ENCODE measurements at regions not wholly inside any gene's neighbourhood (a gene's known extent, or its start where the extent isn't known, plus 50 kb on each side); places are given as distances from the start of the nearest gene placed in this dataset.
"Not testable (repeated sequence)": the region's sequence is repeated elsewhere in the genome, so short reads cannot be mapped to it uniquely, and the experiment has no call there.

- Mint-ChIP-seq H3K36me3 (ENCODE audit: low read depth) (no peaks in the 10 kb centered on the region), H3K27ac (no peak overlapping the region), H3K4me1 (ENCODE audit: low read depth) (no peaks in the 10 kb centered on the region), H3K4me3 (no peak overlapping the region), H3K27me3 (ENCODE audit: insufficient read depth) (no peaks in the 10 kb centered on the region), H3K9me3 (peaks cover 32% of the 10 kb centered on the region)
- no peak for DNase-seq
- no peak for TF ChIP-seq CTCF (IDR thresholded peaks at IDR 0.05)
Observed at GRCh38 chr12:71312768-71313403, 126.7 kb upstream of the LGR5 start.

- not testable (repeated sequence) for H3K36me3 Mint-ChIP-seq (ENCODE audit: low read depth); DNase-seq; H3K4me3 Mint-ChIP-seq; H3K27me3 Mint-ChIP-seq (ENCODE audit: insufficient read depth); H3K4me1 Mint-ChIP-seq (ENCODE audit: low read depth); H3K27ac Mint-ChIP-seq
- H3K9me3 Mint-ChIP-seq: peaks cover 20% of the 10 kb centered on the region
Observed at GRCh38 chr12:71311611-71312010, 128.0 kb upstream of the LGR5 start.

GRCh38 chr12:71306808-71307207, 132.8 kb upstream of the LGR5 start:
- Mint-ChIP-seq H3K4me1 (ENCODE audit: low read depth) (no peaks in the 10 kb centered on the region), H3K27ac (no peak overlapping the region), H3K27me3 (ENCODE audit: insufficient read depth) (no peaks in the 10 kb centered on the region), H3K4me3 (no peak overlapping the region), H3K36me3 (ENCODE audit: low read depth) (no peaks in the 10 kb centered on the region), H3K9me3 (peaks cover 6% of the 10 kb centered on the region)
- TF ChIP-seq CTCF (IDR thresholded peaks at IDR 0.05): no peak
- DNase-seq: no peak

- Mint-ChIP-seq H3K4me3 (no peak overlapping the region), H3K36me3 (ENCODE audit: low read depth) (no peaks in the 10 kb centered on the region), H3K4me1 (ENCODE audit: low read depth) (no peaks in the 10 kb centered on the region), H3K27me3 (ENCODE audit: insufficient read depth) (no peaks in the 10 kb centered on the region), H3K9me3 (peaks cover 22% of the 10 kb centered on the region), H3K27ac (no peak overlapping the region)
- DNase-seq: no peak
- TF ChIP-seq CTCF (IDR thresholded peaks at IDR 0.05): no peak
Observed at GRCh38 chr12:71304306-71304705, 135.3 kb upstream of the LGR5 start.

- no peak for TF ChIP-seq CTCF (IDR thresholded peaks at IDR 0.05)
- no peak overlapping the region for H3K27ac Mint-ChIP-seq
- peaks cover 23% of the 10 kb centered on the region for H3K9me3 Mint-ChIP-seq
- no peaks in the 10 kb centered on the region for H3K27me3 Mint-ChIP-seq (ENCODE audit: insufficient read depth)
- no peaks in the 10 kb centered on the region for H3K36me3 Mint-ChIP-seq (ENCODE audit: low read depth)
- DNase-seq: no peak
- H3K4me1 Mint-ChIP-seq (ENCODE audit: low read depth): no peaks in the 10 kb centered on the region
- H3K4me3 Mint-ChIP-seq: no peak overlapping the region
Observed at GRCh38 chr12:71303199-71303598, 136.4 kb upstream of the LGR5 start.

- H3K4me3 Mint-ChIP-seq: no peak overlapping the region
- no peaks in the 10 kb centered on the region for H3K4me1 Mint-ChIP-seq (ENCODE audit: low read depth)
- no peak overlapping the region for H3K27ac Mint-ChIP-seq
- no peak for DNase-seq
- H3K27me3 Mint-ChIP-seq (ENCODE audit: insufficient read depth): no peaks in the 10 kb centered on the region
- TF ChIP-seq CTCF (IDR thresholded peaks at IDR 0.05): no peak
- peaks cover 33% of the 10 kb centered on the region for H3K9me3 Mint-ChIP-seq
- no peaks in the 10 kb centered on the region for H3K36me3 Mint-ChIP-seq (ENCODE audit: low read depth)
Observed at GRCh38 chr12:71300772-71301675, 138.6 kb upstream of the LGR5 start.
